NT2/D1 (cell line): ENCODE measurements at regions not wholly inside any gene's neighbourhood (a gene's known extent, or its start where the extent isn't known, plus 50 kb on each side); places are given as distances from the start of the nearest gene placed in this dataset.
"Not testable (repeated sequence)": the region's sequence is repeated elsewhere in the genome, so short reads cannot be mapped to it uniquely, and the experiment has no call there.

Experiments used
- SUZ12 ChIP-seq: IDR thresholded peaks from 2 replicates; pipeline ENCODE4 v1.6.1; 2011; ENCODE audit not compliant: insufficient read length, insufficient read depth; ENCODE audit errors: extremely low read depth
- YY1 ChIP-seq: IDR thresholded peaks from 2 replicates; pipeline ENCODE4 v1.6.1; 2011; ENCODE audit not compliant: insufficient read length, insufficient read depth
- ZNF274 ChIP-seq: IDR thresholded peaks from 2 replicates; pipeline ENCODE4 v1.6.1; 2011; ENCODE audit warnings: mild to moderate bottlenecking, low read depth, low read length

DNA sequence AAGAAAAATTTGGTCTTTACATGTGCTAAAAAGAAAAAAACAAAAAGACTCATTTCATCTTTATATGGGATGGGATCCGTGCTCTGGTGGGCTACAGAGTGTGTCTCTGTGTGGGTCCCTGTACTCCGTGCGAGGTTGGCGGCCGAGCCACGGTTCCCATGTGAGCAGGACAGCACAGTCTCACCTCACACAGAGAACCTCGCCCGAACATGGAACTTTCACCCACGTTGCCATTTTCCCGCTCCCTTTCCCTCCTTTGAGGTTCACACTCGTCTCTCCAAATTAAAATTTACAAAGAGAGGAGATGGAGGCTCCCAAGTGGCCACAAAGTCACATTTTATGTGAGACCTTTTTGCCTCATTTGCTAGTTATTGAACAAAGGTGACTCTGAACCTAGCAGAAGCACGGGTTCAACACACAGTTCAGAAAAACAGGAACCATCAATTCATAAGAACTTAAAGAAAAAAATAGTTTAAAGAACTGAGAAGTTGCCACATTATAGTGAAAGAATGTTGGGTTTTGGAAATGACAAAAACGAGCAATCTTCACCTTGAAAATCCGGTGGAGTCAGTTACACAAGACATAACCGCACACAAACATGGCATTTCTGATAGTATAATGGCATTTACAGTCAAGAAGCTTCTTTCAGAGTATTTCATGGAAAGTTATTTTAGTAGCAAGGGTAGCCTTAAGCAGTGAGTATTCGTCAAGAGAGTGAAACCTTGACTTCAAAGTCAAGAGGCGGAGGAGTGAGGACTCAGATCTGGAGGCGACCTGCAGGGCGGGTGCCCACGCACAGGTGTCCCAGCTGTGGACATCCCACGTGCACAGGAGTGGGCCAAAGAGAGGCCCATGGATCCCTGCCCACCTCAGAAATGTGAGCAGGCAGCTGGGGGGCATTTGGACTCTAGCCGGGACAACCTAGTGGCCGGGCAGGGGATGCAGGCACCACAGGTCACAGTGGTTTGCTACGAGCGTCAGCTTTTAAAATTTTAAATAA, 277.2 kb upstream of the PLGLB2 start:
- TF ChIP-seq YY1, SUZ12, ZNF274: not testable (repeated sequence)
